ENCODE measurements at regions not wholly inside any gene's neighbourhood (a gene's known extent, or its start where the extent isn't known, plus 50 kb on each side); places are given as distances from the start of the nearest gene placed in this dataset.

- DNase-seq, result no peak
Measured at GRCh38 chr5:38207343-38207742, 51.0 kb upstream of the EGFLAM start.

GRCh38 chr5:38202741-38203140, 55.6 kb upstream of the EGFLAM start:
- DNase-seq, result no peak

- DNase-seq, result no peak
Measured at GRCh38 chr5:38200872-38201557, 57.3 kb upstream of the EGFLAM start.

- no peak for DNase-seq
Measured at GRCh38 chr5:38197118-38197517, 61.2 kb upstream of the EGFLAM start.

GRCh38 chr5:38193015-38193581, 65.3 kb upstream of the EGFLAM start:
- DNase-seq, result peak; percentile 58

GRCh38 chr5:38191693-38192092, 66.7 kb upstream of the EGFLAM start:
- DNase-seq, result no peak

- no peak for DNase-seq
Measured at GRCh38 chr5:38190111-38190510, 68.2 kb upstream of the EGFLAM start.

- DNase-seq, result no peak
Measured at GRCh38 chr5:38189081-38189504, 69.3 kb upstream of the EGFLAM start.

- no peak for DNase-seq
Measured at GRCh38 chr5:38188591-38188990, 69.8 kb upstream of the EGFLAM start.

GRCh38 chr5:38187532-38187931, 70.8 kb upstream of the EGFLAM start:
- DNase-seq, result no peak

- DNase-seq, result no peak
Measured at GRCh38 chr5:38184627-38185026, 73.7 kb upstream of the EGFLAM start.

- no peak for DNase-seq
Measured at GRCh38 chr5:38182991-38183390, 75.4 kb upstream of the EGFLAM start.

- no peak for DNase-seq
Measured at GRCh38 chr5:38168029-38168428, 90.3 kb upstream of the EGFLAM start.

GRCh38 chr5:38167562-38167996, 90.8 kb upstream of the EGFLAM start:
- DNase-seq, result no peak

- no peak for DNase-seq
Measured at GRCh38 chr5:38166832-38167231, 91.5 kb upstream of the EGFLAM start.

- no peak for DNase-seq
Measured at GRCh38 chr5:38165435-38165834, 92.9 kb upstream of the EGFLAM start.

GRCh38 chr5:38164776-38165399, 93.5 kb upstream of the EGFLAM start:
- no peak for DNase-seq

- DNase-seq, result no peak
Measured at GRCh38 chr5:38163636-38164237, 94.6 kb upstream of the EGFLAM start.

- DNase-seq, result no peak
Measured at GRCh38 chr5:38162625-38163024, 95.7 kb upstream of the EGFLAM start.

GRCh38 chr5:38157024-38157423, 101.3 kb upstream of the EGFLAM start:
- no peak for DNase-seq

GRCh38 chr5:38154615-38155204, 103.6 kb upstream of the EGFLAM start:
- no peak for DNase-seq

GRCh38 chr5:38151878-38152277, 106.5 kb upstream of the EGFLAM start:
- no peak for DNase-seq

GRCh38 chr5:38149815-38150195, 108.6 kb upstream of the EGFLAM start:
- DNase-seq, result no peak

Measured in activated CD4-positive, alpha-beta T cell treated with anti-CD3 and anti-CD28 coated beads, Interleukin-2, amount 50 U/mL, for 16 hours (primary cell).